Liver (tissue), 8 donors: ENCODE measurements at regions not wholly inside any gene's neighbourhood (a gene's known extent, or its start where the extent isn't known, plus 50 kb on each side); places are given as distances from the start of the nearest gene placed in this dataset.

ENCODE experiments used
- DNase-seq: peaks from one replicate; pipeline ENCODE4 v3.0.0-alpha.2; 2017; ENCODE audit warnings: low spot score
- H3K27ac ChIP-seq, 2 donors: one replicate each; pipeline ENCODE4 v1.7.0; 2013; ENCODE audit warnings: inconsistent platforms in 2 of 2, low read length in 2 of 2, control low read depth in 1 of 2, low read depth in 1 of 2, mild to moderate bottlenecking in 1 of 2
- H3K27me3 ChIP-seq, 4 donors: one replicate each; pipeline versions ENCODE4 v1.6.1 to v1.7.0; 2013; ENCODE audit warnings: low read length in 3 of 4, inconsistent platforms in 1 of 4, mild to moderate bottlenecking in 1 of 4, moderate library complexity in 1 of 4; ENCODE audit not compliant: control insufficient read depth in 4 of 4, insufficient read depth in 4 of 4
- H3K36me3 ChIP-seq, 4 donors: one replicate each; pipeline versions ENCODE4 v1.6.1 to v1.7.0; 2013; ENCODE audit warnings: low read length in 3 of 4, mild to moderate bottlenecking in 3 of 4, low read depth in 1 of 4, moderate library complexity in 1 of 4; ENCODE audit not compliant: control insufficient read depth in 4 of 4, insufficient read depth in 3 of 4
- H3K4me1 ChIP-seq, 4 donors: one replicate each; pipeline versions ENCODE4 v1.6.1 to v1.7.0; 2013; ENCODE audit warnings: low read length in 3 of 4, mild to moderate bottlenecking in 3 of 4, moderate library complexity in 1 of 4; ENCODE audit not compliant: control insufficient read depth in 4 of 4, insufficient read depth in 4 of 4
- H3K4me3 ChIP-seq, 3 donors: one replicate each; pipeline versions ENCODE4 v1.6.1 to v1.7.0; 2013; ENCODE audit warnings: low read length in 3 of 3, control low read depth in 1 of 3, low read depth in 1 of 3, mild to moderate bottlenecking in 1 of 3
- H3K9ac ChIP-seq, 2 donors: one replicate each; pipeline ENCODE4 v1.7.0; 2013; ENCODE audit warnings: low read length in 2 of 2, mild to moderate bottlenecking in 2 of 2, moderate library complexity in 2 of 2, control low read depth in 1 of 2, low read depth in 1 of 2
- H3K9me3 ChIP-seq, 4 donors: one replicate each; pipeline versions ENCODE4 v1.6.1 to v1.7.0; 2013; ENCODE audit warnings: low read length in 3 of 4; ENCODE audit not compliant: control insufficient read depth in 4 of 4
- ATF3 ChIP-seq: IDR thresholded peaks from 2 replicates; pipeline ENCODE4 v1.6.1; 2016; ENCODE audit warnings: antibody characterized with exemption
- CTCF ChIP-seq: fragments of 150-350 bp; IDR thresholded peaks from 2 replicates; pipeline ENCODE4 v1.5.1; 2017; ENCODE audit warnings: improper control_type of control experiment, low read depth, low read length; ENCODE audit not compliant: missing input control
- EGR1 ChIP-seq, 2 donors: IDR thresholded peaks; 2 replicates each; pipeline ENCODE4 v1.6.1; 2016 to 2018; ENCODE audit warnings: antibody characterized with exemption in 2 of 2, low read depth in 2 of 2
- FOXA1 ChIP-seq: IDR thresholded peaks from 2 replicates; pipeline ENCODE4 v1.6.1; 2016; ENCODE audit warnings: antibody characterized with exemption
- FOXA2 ChIP-seq: IDR thresholded peaks from 2 replicates; pipeline ENCODE4 v1.6.1; 2016; ENCODE audit warnings: antibody characterized with exemption
- GABPA ChIP-seq, 2 donors: IDR thresholded peaks in 1 of 2; conservative IDR thresholded peaks in 1 of 2; 2 replicates each; pipeline ENCODE4 v1.6.1; 2016; ENCODE audit warnings: antibody characterized with exemption in 2 of 2, mild to moderate bottlenecking in 1 of 2, moderate library complexity in 1 of 2
- HNF4A ChIP-seq, 2 donors: conservative IDR thresholded peaks; 2 replicates each; pipeline ENCODE4 v1.6.1; 2016; ENCODE audit warnings: antibody characterized with exemption in 2 of 2, mild to moderate bottlenecking in 2 of 2
- HNF4G ChIP-seq: IDR thresholded peaks from 2 replicates; pipeline ENCODE4 v1.6.1; 2016; ENCODE audit warnings: antibody characterized with exemption
- MAX ChIP-seq: IDR thresholded peaks from 2 replicates; pipeline ENCODE4 v1.6.1; 2016; ENCODE audit warnings: antibody characterized with exemption
- NR2F2 ChIP-seq: IDR thresholded peaks from 2 replicates; pipeline ENCODE4 v1.6.1; 2016; ENCODE audit warnings: antibody characterized with exemption
- RAD21 ChIP-seq, 2 donors: IDR thresholded peaks; 2 replicates each; pipeline ENCODE4 v1.6.1; 2016; ENCODE audit warnings: antibody characterized with exemption in 2 of 2, mild to moderate bottlenecking in 2 of 2
- RXRA ChIP-seq, 2 donors: IDR thresholded peaks; 2 replicates each; pipeline ENCODE4 v1.6.1; 2017 to 2018; ENCODE audit warnings: antibody characterized with exemption in 2 of 2, mild to moderate bottlenecking in 1 of 2
- SP1 ChIP-seq: IDR thresholded peaks from 2 replicates; pipeline ENCODE4 v1.6.1; 2018; ENCODE audit warnings: antibody characterized with exemption, mild to moderate bottlenecking
- TAF1 ChIP-seq: conservative IDR thresholded peaks from 2 replicates; pipeline ENCODE4 v1.6.1; 2016; ENCODE audit warnings: antibody characterized with exemption, mild to moderate bottlenecking
- YY1 ChIP-seq: IDR thresholded peaks from 2 replicates; pipeline ENCODE4 v1.6.1; 2016; ENCODE audit warnings: antibody characterized with exemption, mild to moderate bottlenecking
- ZBTB33 ChIP-seq: IDR thresholded peaks from 2 replicates; pipeline ENCODE4 v1.6.1; 2016; ENCODE audit warnings: antibody characterized with exemption
- WGBS: extraction: QIAGEN DNeasy Blood & Tissue Kit; methylation state at CpG from one replicate; pipeline ENCODE4 v1.1.7; 2013; 5-methylcytosine and 5-hydroxymethylcytosine counted together
- donor health status: healthy.
- donor health status: healthy.
- donor health status: healthy.
- donor health status: healthy.
- donor health status: healthy.

- DNase-seq: no peak
- Histone ChIP-seq H3K27ac (no peak overlapping the region), H3K4me1 (no peaks in the 10 kb centered on the region), H3K27me3 (no peaks in the 10 kb centered on the region), H3K9ac (no peak overlapping the region), H3K9me3 (no peaks in the 10 kb centered on the region), H3K4me3 (no peak overlapping the region), H3K36me3 (no peaks in the 10 kb centered on the region)
- TF ChIP-seq RXRA (IDR thresholded peaks at IDR 0.05) (no peak), MAX (no peak), GABPA (IDR thresholded peaks at IDR 0.05 in 1 of 2, conservative IDR thresholded peaks at IDR 0.05 in 1 of 2) (no peak), ZBTB33 (no peak), HNF4A (conservative IDR thresholded peaks at IDR 0.05) (no peak), FOXA1 (no peak), NR2F2 (no peak), CTCF (no peak)
- 68% methylated on average over 2 of the region's 2 CpGs for WGBS
Measured at GRCh38 chr3:72300621-72301020, 515.7 kb upstream of the PROK2 start.

GRCh38 chr3:72299823-72300222 lies 514.9 kb upstream of the PROK2 start:
- WGBS: 93% methylated on average over 4 of the region's 4 CpGs
- no peak for DNase-seq

More at GRCh38 chr3:72299823-72300222, 514.9 kb upstream of the PROK2 start:
- Histone ChIP-seq H3K9me3 (no peaks in the 10 kb centered on the region), H3K36me3 (no peaks in the 10 kb centered on the region), H3K27ac (no peak overlapping the region), H3K9ac (no peak overlapping the region), H3K4me3 (no peak overlapping the region), H3K4me1 (no peaks in the 10 kb centered on the region), H3K27me3 (no peaks in the 10 kb centered on the region)
- no peak for TF ChIP-seq TAF1
- TF ChIP-seq YY1: no peak
- no peak for TF ChIP-seq RAD21 (IDR thresholded peaks at IDR 0.05)
- no peak for TF ChIP-seq NR2F2
- no peak for TF ChIP-seq GABPA (IDR thresholded peaks at IDR 0.05 in 1 of 2, conservative IDR thresholded peaks at IDR 0.05 in 1 of 2)
- no peak for TF ChIP-seq FOXA2
- TF ChIP-seq CTCF: no peak
- no peak for TF ChIP-seq SP1
- TF ChIP-seq ZBTB33: no peak
- no peak for TF ChIP-seq EGR1 (IDR thresholded peaks at IDR 0.05; ENCODE audit: low read depth in 2 of 2)
- TF ChIP-seq ATF3: no peak
- no peak for TF ChIP-seq HNF4A (conservative IDR thresholded peaks at IDR 0.05)
- TF ChIP-seq RXRA (IDR thresholded peaks at IDR 0.05): no peak
- TF ChIP-seq HNF4G: no peak
